SK-N-SH (cell line): ENCODE measurements at regions not wholly inside any gene's neighbourhood (a gene's known extent, or its start where the extent isn't known, plus 50 kb on each side); places are given as distances from the start of the nearest gene placed in this dataset.

ENCODE experiments used
- CHD2 ChIP-seq: fragments of 150-350 bp; IDR thresholded peaks from 2 replicates; pipeline ENCODE4 v1.6.1; 2018; ENCODE audit warnings: low read length; ENCODE audit not compliant: partially characterized antibody
- EZH2phosphoT487 ChIP-seq: fragments of 200-600 bp; sonication (generic); IDR thresholded peaks from 2 replicates; pipeline ENCODE4 v1.6.1; 2017; ENCODE audit warnings: low read depth, mixed run types, mild to moderate bottlenecking, antibody characterized with exemption, moderate library complexity, borderline replicate concordance
- GABPA ChIP-seq: IDR thresholded peaks from 2 replicates; pipeline ENCODE4 v1.4.0; 2012; ENCODE audit warnings: low read depth, mild to moderate bottlenecking
- MEF2A ChIP-seq: IDR thresholded peaks from 2 replicates; pipeline ENCODE4 v1.4.0; 2012; ENCODE audit warnings: low read depth, borderline replicate concordance
- MXI1 ChIP-seq: IDR thresholded peaks from 2 replicates; pipeline ENCODE4 v1.6.1; 2012; ENCODE audit warnings: mild to moderate bottlenecking, low read depth, low read length, improper control_type of control experiment
- NFIC ChIP-seq: IDR thresholded peaks from 2 replicates; pipeline ENCODE4 v1.4.0; 2012; ENCODE audit warnings: borderline replicate concordance
- POLR2AphosphoS5 ChIP-seq: IDR thresholded peaks from 2 replicates; pipeline ENCODE4 v1.6.1; 2012; ENCODE audit warnings: low read depth, low read length
- RFX5 ChIP-seq: IDR thresholded peaks from 2 replicates; pipeline ENCODE4 v1.6.1; 2012; ENCODE audit warnings: mild to moderate bottlenecking, improper control_type of control experiment, low read length
- SIN3A ChIP-seq: IDR thresholded peaks from 2 replicates; pipeline ENCODE4 v1.6.1; 2012; ENCODE audit warnings: low read depth, mild to moderate bottlenecking, low read length, moderate library complexity, borderline replicate concordance
- TCF12 ChIP-seq: IDR thresholded peaks from 2 replicates; pipeline ENCODE4 v1.4.0; 2012
- YY1 ChIP-seq: IDR thresholded peaks from 2 replicates; pipeline ENCODE4 v1.4.0; 2012; ENCODE audit warnings: low read depth, mild to moderate bottlenecking
- TF ChIP-seq, protein P1 (sequence below): fragments of 200-600 bp; sonication (generic); IDR thresholded peaks from 2 replicates; pipeline ENCODE4 v1.6.1; 2017; ENCODE audit warnings: antibody characterized with exemption, mild to moderate bottlenecking, moderate library complexity
- TF ChIP-seq, protein P2 (sequence below): IDR thresholded peaks from 2 replicates; pipeline ENCODE4 v1.4.0; 2012; ENCODE audit warnings: low read depth
- TF ChIP-seq, protein P3 (sequence below): fragments of 150-350 bp; IDR thresholded peaks from 2 replicates; pipeline ENCODE4 v1.6.1; 2017; ENCODE audit warnings: antibody characterized with exemption, low read length, low read depth, borderline replicate concordance

DNA sequence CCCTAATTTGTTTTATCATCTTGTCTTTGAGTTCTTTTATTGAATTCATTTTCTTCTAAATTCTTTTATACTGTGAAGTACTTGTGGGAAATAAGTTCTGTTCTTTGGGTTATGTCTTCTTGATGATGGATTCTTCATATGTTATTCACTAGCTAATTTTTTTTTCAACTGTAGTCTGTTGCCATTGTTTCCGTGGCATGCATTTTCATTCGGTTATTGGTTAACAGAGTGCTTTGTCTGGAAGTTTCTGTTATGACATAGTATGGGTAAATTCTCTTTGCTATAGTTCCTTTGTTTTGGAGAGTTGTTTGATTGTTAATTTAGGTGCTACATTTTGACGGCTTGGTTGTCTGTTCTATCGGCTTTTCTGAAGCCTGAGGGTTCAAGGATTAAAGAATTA, 184.9 kb upstream of the AADAT start:
- TF ChIP-seq, protein P1, sequence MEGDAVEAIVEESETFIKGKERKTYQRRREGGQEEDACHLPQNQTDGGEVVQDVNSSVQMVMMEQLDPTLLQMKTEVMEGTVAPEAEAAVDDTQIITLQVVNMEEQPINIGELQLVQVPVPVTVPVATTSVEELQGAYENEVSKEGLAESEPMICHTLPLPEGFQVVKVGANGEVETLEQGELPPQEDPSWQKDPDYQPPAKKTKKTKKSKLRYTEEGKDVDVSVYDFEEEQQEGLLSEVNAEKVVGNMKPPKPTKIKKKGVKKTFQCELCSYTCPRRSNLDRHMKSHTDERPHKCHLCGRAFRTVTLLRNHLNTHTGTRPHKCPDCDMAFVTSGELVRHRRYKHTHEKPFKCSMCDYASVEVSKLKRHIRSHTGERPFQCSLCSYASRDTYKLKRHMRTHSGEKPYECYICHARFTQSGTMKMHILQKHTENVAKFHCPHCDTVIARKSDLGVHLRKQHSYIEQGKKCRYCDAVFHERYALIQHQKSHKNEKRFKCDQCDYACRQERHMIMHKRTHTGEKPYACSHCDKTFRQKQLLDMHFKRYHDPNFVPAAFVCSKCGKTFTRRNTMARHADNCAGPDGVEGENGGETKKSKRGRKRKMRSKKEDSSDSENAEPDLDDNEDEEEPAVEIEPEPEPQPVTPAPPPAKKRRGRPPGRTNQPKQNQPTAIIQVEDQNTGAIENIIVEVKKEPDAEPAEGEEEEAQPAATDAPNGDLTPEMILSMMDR, result no peak
- TF ChIP-seq, protein P2, sequence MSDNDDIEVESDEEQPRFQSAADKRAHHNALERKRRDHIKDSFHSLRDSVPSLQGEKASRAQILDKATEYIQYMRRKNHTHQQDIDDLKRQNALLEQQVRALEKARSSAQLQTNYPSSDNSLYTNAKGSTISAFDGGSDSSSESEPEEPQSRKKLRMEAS, result no peak
- TF ChIP-seq POLR2AphosphoS5, result no peak
- no peak for TF ChIP-seq EZH2phosphoT487
- TF ChIP-seq MXI1, result no peak
- TF ChIP-seq NFIC, result no peak
- TF ChIP-seq RFX5, result no peak
- no peak for TF ChIP-seq MEF2A
- TF ChIP-seq SIN3A, result no peak
- TF ChIP-seq GABPA, result no peak
- TF ChIP-seq YY1, result no peak
- TF ChIP-seq CHD2, result no peak
- no peak for TF ChIP-seq TCF12
- TF ChIP-seq, protein P3, sequence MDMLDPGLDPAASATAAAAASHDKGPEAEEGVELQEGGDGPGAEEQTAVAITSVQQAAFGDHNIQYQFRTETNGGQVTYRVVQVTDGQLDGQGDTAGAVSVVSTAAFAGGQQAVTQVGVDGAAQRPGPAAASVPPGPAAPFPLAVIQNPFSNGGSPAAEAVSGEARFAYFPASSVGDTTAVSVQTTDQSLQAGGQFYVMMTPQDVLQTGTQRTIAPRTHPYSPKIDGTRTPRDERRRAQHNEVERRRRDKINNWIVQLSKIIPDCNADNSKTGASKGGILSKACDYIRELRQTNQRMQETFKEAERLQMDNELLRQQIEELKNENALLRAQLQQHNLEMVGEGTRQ, result no peak
